ENCODE measurements at regions not wholly inside any gene's neighbourhood (a gene's known extent, or its start where the extent isn't known, plus 50 kb on each side); places are given as distances from the start of the nearest gene placed in this dataset.

GRCh38 chr5:105331558-105331957 lies 1769.0 kb upstream of the NUDT12 start:
- Histone ChIP-seq H3K27ac (ENCODE audit: low read length) (no peak overlapping the region), H3K4me3 (ENCODE audit: low read length) (no peak overlapping the region), H3K27me3 (ENCODE audit: control insufficient read depth, insufficient read depth, low read length) (no peaks in the 10 kb centered on the region), H3K4me1 (ENCODE audit: control insufficient read depth, insufficient read depth, low read length) (no peaks in the 10 kb centered on the region), H3K36me3 (ENCODE audit: control insufficient read depth, insufficient read depth, low read length) (no peaks in the 10 kb centered on the region), H3K9me3 (ENCODE audit: control insufficient read depth, insufficient read depth, low read length) (peaks cover 5% of the 10 kb centered on the region)
- H3K4me1 Mint-ChIP-seq = no peaks in the 10 kb centered on the region
- no CpG with 5 or more reads among the region's 3 CpGs for WGBS (ENCODE audit: insufficient coverage)
- H3K9me3 Mint-ChIP-seq = peaks cover 12 to 14% of the 10 kb centered on the region in 2 donors
- H3K4me3 Mint-ChIP-seq = no peak overlapping the region
- no peak for ATAC-seq
- TF ChIP-seq CTCF (IDR thresholded peaks at IDR 0.05) = no peak
- intact Hi-C loops (cut with micrococcal nuclease) = no loop called here
- DNase-seq = no peak
- H3K36me3 Mint-ChIP-seq = no peaks in the 10 kb centered on the region
- no peak overlapping the region for H3K27ac Mint-ChIP-seq
- no peaks in the 10 kb centered on the region for H3K27me3 Mint-ChIP-seq (ENCODE audit: low read depth in 2 of 2)

- no peak for TF ChIP-seq CTCF (IDR thresholded peaks at IDR 0.05)
- H3K4me1 ChIP-seq (ENCODE audit: control insufficient read depth, insufficient read depth, low read length) = no peaks in the 10 kb centered on the region
These were observed 1767.6 kb upstream of the NUDT12 start for GRCh38 chr5:105330185-105330584.

GRCh38 chr5:105304859-105305258 lies 1742.3 kb upstream of the NUDT12 start:
- Histone ChIP-seq H3K4me3 (ENCODE audit: low read length) (no peak overlapping the region), H3K27me3 (ENCODE audit: control insufficient read depth, insufficient read depth, low read length) (no peaks in the 10 kb centered on the region), H3K4me1 (ENCODE audit: control insufficient read depth, insufficient read depth, low read length) (no peaks in the 10 kb centered on the region), H3K36me3 (ENCODE audit: control insufficient read depth, insufficient read depth, low read length) (no peaks in the 10 kb centered on the region), H3K27ac (ENCODE audit: low read length) (no peak overlapping the region), H3K9me3 (ENCODE audit: control insufficient read depth, insufficient read depth, low read length) (no peaks in the 10 kb centered on the region)
- intact Hi-C loops (cut with micrococcal nuclease) = no loop called here
- Mint-ChIP-seq H3K27ac (no peak overlapping the region), H3K4me1 (no peaks in the 10 kb centered on the region), H3K27me3 (ENCODE audit: low read depth in 2 of 2) (no peaks in the 10 kb centered on the region), H3K36me3 (no peaks in the 10 kb centered on the region), H3K9me3 (peaks cover 5 to 14% of the 10 kb centered on the region in 2 donors), H3K4me3 (no peak overlapping the region)
- TF ChIP-seq CTCF (IDR thresholded peaks at IDR 0.05) = no peak
- DNase-seq (no peak), ATAC-seq (no peak)
- 100% methylated on average over 1 of the region's 1 CpG for WGBS (ENCODE audit: insufficient coverage)

More at GRCh38 chr5:105330185-105330584, 1767.6 kb upstream of the NUDT12 start:
- H3K4me3 ChIP-seq (ENCODE audit: low read length) = no peak overlapping the region
- H3K27me3 ChIP-seq (ENCODE audit: control insufficient read depth, insufficient read depth, low read length) = no peaks in the 10 kb centered on the region
- no peaks in the 10 kb centered on the region for H3K27me3 Mint-ChIP-seq (ENCODE audit: low read depth in 2 of 2)
- intact Hi-C loops (cut with micrococcal nuclease) = no loop called here
- no peaks in the 10 kb centered on the region for H3K36me3 ChIP-seq (ENCODE audit: control insufficient read depth, insufficient read depth, low read length)
- H3K4me1 Mint-ChIP-seq = no peaks in the 10 kb centered on the region
- no peak overlapping the region for H3K27ac Mint-ChIP-seq
- peaks cover under 1% of the 10 kb centered on the region for H3K9me3 ChIP-seq (ENCODE audit: control insufficient read depth, insufficient read depth, low read length)
- H3K9me3 Mint-ChIP-seq = peaks cover 8 to 10% of the 10 kb centered on the region in 2 donors
- ATAC-seq = no peak
- no peaks in the 10 kb centered on the region for H3K36me3 Mint-ChIP-seq
- H3K27ac ChIP-seq (ENCODE audit: low read length) = no peak overlapping the region
- H3K4me3 Mint-ChIP-seq = no peak overlapping the region
- whole genome bisulfite sequencing (ENCODE audit: insufficient coverage) = 100% methylated on average over 1 of the region's 1 CpG
- DNase-seq = no peak

GRCh38 chr5:105288946-105289345 lies 1726.4 kb upstream of the NUDT12 start:
- no peak for TF ChIP-seq CTCF (IDR thresholded peaks at IDR 0.05)
- Mint-ChIP-seq H3K36me3 (no peaks in the 10 kb centered on the region), H3K4me3 (no peak overlapping the region), H3K27me3 (ENCODE audit: low read depth in 2 of 2) (no peaks in the 10 kb centered on the region), H3K27ac (no peak overlapping the region), H3K4me1 (no peaks in the 10 kb centered on the region), H3K9me3 (peaks cover 15 to 25% of the 10 kb centered on the region in 2 donors)
- H3K9me3 ChIP-seq (ENCODE audit: control insufficient read depth, insufficient read depth, low read length) = no peaks in the 10 kb centered on the region
- no peak overlapping the region for H3K27ac ChIP-seq (ENCODE audit: low read length)
- H3K4me1 ChIP-seq (ENCODE audit: control insufficient read depth, insufficient read depth, low read length) = no peaks in the 10 kb centered on the region
- H3K27me3 ChIP-seq (ENCODE audit: control insufficient read depth, insufficient read depth, low read length) = no peaks in the 10 kb centered on the region
- no peak for ATAC-seq
- H3K36me3 ChIP-seq (ENCODE audit: control insufficient read depth, insufficient read depth, low read length) = no peaks in the 10 kb centered on the region
- intact Hi-C loops (cut with micrococcal nuclease) = no loop called here
- no peak for DNase-seq
- H3K4me3 ChIP-seq (ENCODE audit: low read length) = no peak overlapping the region

All from natural killer cell (primary cell).